ENCODE measurements at regions not wholly inside any gene's neighbourhood (a gene's known extent, or its start where the extent isn't known, plus 50 kb on each side); places are given as distances from the start of the nearest gene placed in this dataset.

GRCh38 chr10:29761916-29762315, 127.1 kb upstream of the SVIL start:
- peaks cover 12% of the 10 kb centered on the region for H3K4me1 Mint-ChIP-seq
- H3K36me3 ChIP-seq (replicated peaks in 1 of 2; ENCODE audit: control insufficient read depth in 1 of 2, insufficient read depth in 2 of 2, low read length in 2 of 2) = no peaks in the 10 kb centered on the region
- H3K4me3 Mint-ChIP-seq = no peak overlapping the region
- H3K9ac ChIP-seq (ENCODE audit: insufficient read depth, low read length, poor library complexity, severe bottlenecking) = no peak overlapping the region
- peaks cover 0 to 1% (median 0%) of the 10 kb centered on the region in 3 donors for H3K27me3 Mint-ChIP-seq (ENCODE audit: low read depth in 3 of 3)
- no peaks in the 10 kb centered on the region for H3K36me3 Mint-ChIP-seq
- no peak for TF ChIP-seq CTCF (IDR thresholded peaks at IDR 0.05)
- H3K79me2 ChIP-seq (ENCODE audit: insufficient read depth, low read length) = no peaks in the 10 kb centered on the region
- 87% methylated on average over 3 of the region's 5 CpGs for WGBS (ENCODE audit: insufficient coverage)
- no peaks in the 10 kb centered on the region for H4K20me1 ChIP-seq (ENCODE audit: insufficient read depth, low read length)
- H3K27ac ChIP-seq (ENCODE audit: low read depth in 1 of 2, low read length in 2 of 2) = no peak overlapping the region
- no peaks in the 10 kb centered on the region for H3K27me3 ChIP-seq (ENCODE audit: control insufficient read depth in 2 of 2, insufficient read depth in 2 of 2, low read length in 2 of 2)
- H3K4me3 ChIP-seq (replicated peaks in 1 of 3; ENCODE audit: low read depth in 2 of 3, low read length in 3 of 3) = no peak overlapping the region
- intact Hi-C loops (cut with micrococcal nuclease) = no loop called here
- H3K9me3 Mint-ChIP-seq = no peaks in the 10 kb centered on the region
- no peak overlapping the region for H3K27ac Mint-ChIP-seq
- no peak overlapping the region for H2AFZ ChIP-seq (ENCODE audit: insufficient read depth, low read depth, low read length, poor library complexity, severe bottlenecking)
- no peaks in the 10 kb centered on the region for H3K4me1 ChIP-seq (ENCODE audit: control insufficient read depth in 1 of 2, insufficient read depth in 2 of 2, low read length in 2 of 2)
- no peaks in the 10 kb centered on the region for H3K9me3 ChIP-seq (replicated peaks in 1 of 2; ENCODE audit: control insufficient read depth in 1 of 2, insufficient read depth in 1 of 2, low read length in 2 of 2)
- H3K4me2 ChIP-seq (replicated peaks; ENCODE audit: extremely low read depth, low read length, poor library complexity, severe bottlenecking) = no peak overlapping the region
- no peak for DNase-seq

DNA sequence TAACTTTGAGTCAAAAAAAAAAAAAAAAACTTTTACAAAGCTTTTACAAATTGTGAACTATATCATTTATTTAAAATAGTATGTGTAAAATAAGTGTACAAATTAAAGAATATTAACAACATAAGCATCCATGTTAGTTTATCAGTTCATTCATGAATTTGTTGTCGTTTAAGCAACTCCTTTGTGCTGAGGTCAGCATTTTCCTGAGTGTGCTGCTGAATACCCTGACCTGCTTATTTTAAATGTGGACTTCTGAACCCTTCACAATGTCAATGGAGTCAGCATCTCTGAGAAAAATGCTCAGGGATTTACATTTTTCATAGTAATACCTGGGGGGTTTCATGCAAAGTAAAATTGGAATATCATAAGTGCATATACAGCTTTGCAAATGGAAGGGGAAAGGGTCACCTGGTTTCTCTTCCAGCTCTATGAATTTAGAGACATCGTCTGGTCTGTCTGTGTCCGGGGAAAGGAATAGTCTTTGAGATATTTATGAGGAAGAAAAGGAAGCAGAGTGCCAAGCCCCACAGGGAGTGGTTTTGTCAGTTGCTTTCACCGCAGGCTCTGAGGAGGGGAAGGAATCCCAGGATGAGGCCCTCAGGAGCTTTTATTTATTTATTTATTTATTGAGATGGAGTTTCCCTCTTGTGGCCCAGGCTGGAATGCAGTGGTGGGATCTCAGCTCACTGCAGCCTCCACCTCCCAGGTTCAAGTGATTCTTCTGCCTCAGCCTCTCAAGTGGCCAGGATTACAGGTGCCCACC, 125.5 kb upstream of the SVIL start:
- Histone ChIP-seq H4K20me1 (ENCODE audit: insufficient read depth, low read length) (no peaks in the 10 kb centered on the region), H2AFZ (ENCODE audit: insufficient read depth, low read depth, low read length, poor library complexity, severe bottlenecking) (no peak overlapping the region), H3K4me2 (replicated peaks; ENCODE audit: extremely low read depth, low read length, poor library complexity, severe bottlenecking) (no peak overlapping the region), H3K36me3 (replicated peaks in 1 of 2; ENCODE audit: control insufficient read depth in 1 of 2, insufficient read depth in 2 of 2, low read length in 2 of 2) (no peaks in the 10 kb centered on the region), H3K9ac (ENCODE audit: insufficient read depth, low read length, poor library complexity, severe bottlenecking) (no peak overlapping the region), H3K9me3 (replicated peaks in 1 of 2; ENCODE audit: control insufficient read depth in 1 of 2, insufficient read depth in 1 of 2, low read length in 2 of 2) (no peaks in the 10 kb centered on the region), H3K27me3 (ENCODE audit: control insufficient read depth in 2 of 2, insufficient read depth in 2 of 2, low read length in 2 of 2) (no peaks in the 10 kb centered on the region), H3K27ac (ENCODE audit: low read depth in 1 of 2, low read length in 2 of 2) (no peak overlapping the region), H3K4me1 (ENCODE audit: control insufficient read depth in 1 of 2, insufficient read depth in 2 of 2, low read length in 2 of 2) (no peaks in the 10 kb centered on the region), H3K4me3 (replicated peaks in 1 of 3; ENCODE audit: low read depth in 2 of 3, low read length in 3 of 3) (no peak overlapping the region), H3K79me2 (ENCODE audit: insufficient read depth, low read length) (no peaks in the 10 kb centered on the region)
- H3K9me3 Mint-ChIP-seq = no peaks in the 10 kb centered on the region
- intact Hi-C loops (cut with micrococcal nuclease) = no loop called here
- peaks cover 12% of the 10 kb centered on the region for H3K4me1 Mint-ChIP-seq
- peaks cover 0 to 3% (median 0%) of the 10 kb centered on the region in 3 donors for H3K27me3 Mint-ChIP-seq (ENCODE audit: low read depth in 3 of 3)
- H3K4me3 Mint-ChIP-seq = no peak overlapping the region
- no peak for TF ChIP-seq CTCF (IDR thresholded peaks at IDR 0.05)
- no peak overlapping the region for H3K27ac Mint-ChIP-seq
- 18% methylated on average over 2 of the region's 4 CpGs for WGBS (ENCODE audit: insufficient coverage)
- DNase-seq = no peak
- H3K36me3 Mint-ChIP-seq = no peaks in the 10 kb centered on the region

Data from CD14-positive monocyte (primary cell).